Astrocyte of the cerebellum (primary cell): ENCODE measurements at regions not wholly inside any gene's neighbourhood (a gene's known extent, or its start where the extent isn't known, plus 50 kb on each side); places are given as distances from the start of the nearest gene placed in this dataset.

ENCODE experiments used
- DNase-seq: peaks from one replicate; pipeline ENCODE4 v3.0.0-alpha.2; 2011; ENCODE audit warnings: low read depth
- H3K4me3 ChIP-seq: 2 replicates; pipeline ENCODE4 v1.5.1; 2011; ENCODE audit warnings: mild to moderate bottlenecking, low read depth, low read length, moderate library complexity
- in situ Hi-C: cut with HindIII; loops from 2 replicates; pipeline ENCODE4 v1.10.0; 2017; ENCODE audit warnings: low sequenced_read_pairs
- TF ChIP-seq, protein P1 (sequence below): IDR thresholded peaks from 2 replicates; pipeline ENCODE4 v1.5.1; 2012; ENCODE audit warnings: low read length, low read depth, moderate library complexity, mild to moderate bottlenecking; ENCODE audit errors: missing control alignments

DNA sequence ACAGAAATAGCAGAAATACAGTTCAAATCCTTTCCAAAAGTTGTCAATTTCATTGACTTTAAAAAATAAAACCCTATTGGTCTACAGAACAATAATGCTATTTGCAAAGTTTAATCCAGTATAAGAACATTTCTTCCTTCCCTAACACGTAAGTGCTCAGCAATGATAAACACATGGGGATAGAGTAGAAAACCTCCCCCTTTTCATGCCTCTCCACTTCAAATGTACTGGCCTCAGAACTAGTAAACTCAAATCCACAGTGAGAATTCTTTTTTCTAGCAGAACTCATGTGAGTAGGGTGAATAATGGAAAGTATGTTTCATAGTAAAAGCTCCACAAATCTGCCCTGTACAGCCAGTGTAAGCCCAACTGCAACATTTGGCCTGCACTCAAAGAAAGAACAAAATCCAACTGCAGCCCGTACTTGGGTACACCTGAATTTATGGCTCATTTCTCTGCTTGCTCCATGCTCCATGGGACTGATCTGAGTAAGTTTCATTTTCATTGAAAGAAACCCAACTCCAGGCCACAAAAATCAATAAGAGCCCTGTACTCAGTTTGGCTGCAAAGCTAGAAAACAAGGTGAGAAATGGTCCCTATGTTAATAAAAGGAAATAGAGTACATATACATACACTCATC lies 115.0 kb upstream of the RMDN2 start:
- DNase-seq = no peak
- TF ChIP-seq, protein P1, sequence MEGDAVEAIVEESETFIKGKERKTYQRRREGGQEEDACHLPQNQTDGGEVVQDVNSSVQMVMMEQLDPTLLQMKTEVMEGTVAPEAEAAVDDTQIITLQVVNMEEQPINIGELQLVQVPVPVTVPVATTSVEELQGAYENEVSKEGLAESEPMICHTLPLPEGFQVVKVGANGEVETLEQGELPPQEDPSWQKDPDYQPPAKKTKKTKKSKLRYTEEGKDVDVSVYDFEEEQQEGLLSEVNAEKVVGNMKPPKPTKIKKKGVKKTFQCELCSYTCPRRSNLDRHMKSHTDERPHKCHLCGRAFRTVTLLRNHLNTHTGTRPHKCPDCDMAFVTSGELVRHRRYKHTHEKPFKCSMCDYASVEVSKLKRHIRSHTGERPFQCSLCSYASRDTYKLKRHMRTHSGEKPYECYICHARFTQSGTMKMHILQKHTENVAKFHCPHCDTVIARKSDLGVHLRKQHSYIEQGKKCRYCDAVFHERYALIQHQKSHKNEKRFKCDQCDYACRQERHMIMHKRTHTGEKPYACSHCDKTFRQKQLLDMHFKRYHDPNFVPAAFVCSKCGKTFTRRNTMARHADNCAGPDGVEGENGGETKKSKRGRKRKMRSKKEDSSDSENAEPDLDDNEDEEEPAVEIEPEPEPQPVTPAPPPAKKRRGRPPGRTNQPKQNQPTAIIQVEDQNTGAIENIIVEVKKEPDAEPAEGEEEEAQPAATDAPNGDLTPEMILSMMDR = no peak
- no peak overlapping the region for H3K4me3 ChIP-seq
- in situ Hi-C loops = no loop called here

GRCh38 chr2:37812414-37812813 lies 112.7 kb upstream of the RMDN2 start:
- H3K4me3 ChIP-seq = no peak overlapping the region
- in situ Hi-C loops = no loop called here
- TF ChIP-seq, protein P1 = no peak
- DNase-seq = no peak

DNA sequence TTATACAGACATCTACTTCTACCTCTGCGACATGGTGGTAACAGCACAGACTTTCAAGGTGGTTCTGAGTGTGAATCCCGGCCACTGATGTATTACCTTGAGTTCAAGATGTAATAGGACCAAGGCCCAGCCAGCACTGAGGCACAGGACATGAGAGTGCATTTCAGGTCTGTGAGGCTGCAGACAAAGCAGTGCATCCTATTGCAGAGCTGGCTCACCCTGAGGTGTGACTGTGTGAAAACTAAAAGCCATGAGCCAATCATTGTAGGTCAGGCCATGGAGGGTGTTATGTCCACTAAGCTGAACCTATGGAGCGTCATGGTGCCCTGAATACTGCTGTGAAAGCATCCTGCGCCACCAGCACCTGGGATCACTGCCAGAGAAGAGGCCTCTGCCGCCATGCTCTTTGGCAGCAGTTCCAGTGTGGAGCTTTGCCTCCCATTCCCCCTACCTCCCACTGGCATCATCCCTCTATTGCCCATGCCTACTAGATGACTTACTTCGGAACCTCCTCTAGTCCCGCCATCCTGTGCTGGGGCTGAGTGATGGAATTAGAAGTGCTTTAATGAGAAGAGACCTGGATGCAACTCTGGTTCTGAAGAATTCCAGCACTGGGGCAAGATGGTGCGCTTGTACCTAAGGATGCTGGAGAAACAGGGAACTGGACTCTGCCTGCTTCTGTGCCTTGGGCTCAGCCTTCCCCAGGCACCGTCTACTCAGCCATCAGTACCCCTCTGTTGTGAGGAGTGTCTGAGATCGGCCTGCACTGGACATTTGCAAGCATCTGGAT lies 112.0 kb upstream of the RMDN2 start:
- no peak overlapping the region for H3K4me3 ChIP-seq
- in situ Hi-C loops = no loop called here
- DNase-seq = no peak
- TF ChIP-seq, protein P1 = no peak

- H3K4me3 ChIP-seq = no peak overlapping the region
- TF ChIP-seq, protein P1 = no peak
- in situ Hi-C loops = no loop called here
- DNase-seq = no peak
These were observed 109.1 kb upstream of the RMDN2 start for GRCh38 chr2:37816036-37816435.

DNA sequence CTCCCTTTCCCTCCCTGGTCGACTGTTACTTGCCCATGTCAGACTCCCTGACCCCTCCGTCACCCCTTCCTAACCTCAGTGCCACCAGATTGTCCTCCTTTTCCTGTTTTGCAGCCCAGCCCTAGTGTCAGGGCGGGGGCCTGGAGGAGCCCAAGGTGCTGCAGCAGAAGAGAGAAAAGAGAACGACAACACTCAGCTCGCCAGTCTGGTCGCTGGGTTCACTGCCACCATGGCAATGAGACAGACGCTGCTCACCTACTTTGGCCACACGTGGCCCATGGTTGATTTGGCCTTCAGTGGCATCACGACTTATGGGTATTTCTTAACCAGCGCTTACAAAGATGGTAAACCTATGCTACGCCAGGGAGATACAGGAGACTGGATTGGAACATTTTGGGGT lies 108.4 kb upstream of the RMDN2 start:
- DNase-seq = no peak
- in situ Hi-C loops = no loop called here
- TF ChIP-seq, protein P1 = no peak
- H3K4me3 ChIP-seq = no peak overlapping the region

GRCh38 chr2:37819186-37819585 lies 105.9 kb upstream of the RMDN2 start:
- peak; percentile 62 for DNase-seq
- in situ Hi-C loops = no loop called here
- no peak overlapping the region for H3K4me3 ChIP-seq
- TF ChIP-seq, protein P1 = no peak
